OCI-LY1 (cell line): ENCODE measurements at regions not wholly inside any gene's neighbourhood (a gene's known extent, or its start where the extent isn't known, plus 50 kb on each side); places are given as distances from the start of the nearest gene placed in this dataset.

ENCODE experiments used
- EZH2 ChIP-seq: fragments of 200-600 bp; sonication (generic), shearing (Covaris generic); IDR thresholded peaks from 2 replicates; pipeline ENCODE4 v1.8.0; 2017; ENCODE audit warnings: borderline replicate concordance, mixed run types, mild to moderate bottlenecking, antibody characterized with exemption, low read length, moderate library complexity, mixed read lengths
- TF ChIP-seq, protein P1 (sequence below): fragments of 200-600 bp; sonication (generic), shearing (Covaris generic); IDR thresholded peaks from 2 replicates; pipeline ENCODE4 v1.5.1; 2017; ENCODE audit warnings: mild to moderate bottlenecking, antibody characterized with exemption, low read length, moderate library complexity, mixed read lengths

GRCh38 chr18:28831476-28831875 lies 654.5 kb upstream of the CDH2 start:
- TF ChIP-seq, protein P1, sequence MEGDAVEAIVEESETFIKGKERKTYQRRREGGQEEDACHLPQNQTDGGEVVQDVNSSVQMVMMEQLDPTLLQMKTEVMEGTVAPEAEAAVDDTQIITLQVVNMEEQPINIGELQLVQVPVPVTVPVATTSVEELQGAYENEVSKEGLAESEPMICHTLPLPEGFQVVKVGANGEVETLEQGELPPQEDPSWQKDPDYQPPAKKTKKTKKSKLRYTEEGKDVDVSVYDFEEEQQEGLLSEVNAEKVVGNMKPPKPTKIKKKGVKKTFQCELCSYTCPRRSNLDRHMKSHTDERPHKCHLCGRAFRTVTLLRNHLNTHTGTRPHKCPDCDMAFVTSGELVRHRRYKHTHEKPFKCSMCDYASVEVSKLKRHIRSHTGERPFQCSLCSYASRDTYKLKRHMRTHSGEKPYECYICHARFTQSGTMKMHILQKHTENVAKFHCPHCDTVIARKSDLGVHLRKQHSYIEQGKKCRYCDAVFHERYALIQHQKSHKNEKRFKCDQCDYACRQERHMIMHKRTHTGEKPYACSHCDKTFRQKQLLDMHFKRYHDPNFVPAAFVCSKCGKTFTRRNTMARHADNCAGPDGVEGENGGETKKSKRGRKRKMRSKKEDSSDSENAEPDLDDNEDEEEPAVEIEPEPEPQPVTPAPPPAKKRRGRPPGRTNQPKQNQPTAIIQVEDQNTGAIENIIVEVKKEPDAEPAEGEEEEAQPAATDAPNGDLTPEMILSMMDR: no peak
- no peak for TF ChIP-seq EZH2
